Ascending aorta (tissue), 2 donors: ENCODE measurements at regions not wholly inside any gene's neighbourhood (a gene's known extent, or its start where the extent isn't known, plus 50 kb on each side); places are given as distances from the start of the nearest gene placed in this dataset.
"Not testable (repeated sequence)": the region's sequence is repeated elsewhere in the genome, so short reads cannot be mapped to it uniquely, and the experiment has no call there.

Experiments
- DNase-seq, 2 donors: peaks; one replicate each; pipeline ENCODE4 v3.0.0-alpha.2; 2019; ENCODE audit warnings: low spot score in 2 of 2
- H3K27ac ChIP-seq, 2 donors: fragments of 200-600 bp; sonication (generic); one replicate each; pipeline ENCODE4 v1.5.1; 2016 to 2017; ENCODE audit warnings: mild to moderate bottlenecking in 1 of 2
- H3K27me3 ChIP-seq: fragments of 200-600 bp; sonication (generic); one replicate; pipeline ENCODE4 v1.5.1; 2017
- H3K36me3 ChIP-seq, 2 donors: fragments of 200-600 bp; sonication (generic); one replicate each; pipeline ENCODE4 v1.5.1; 2016
- H3K4me1 ChIP-seq, 2 donors: fragments of 200-600 bp; sonication (generic); one replicate each; pipeline ENCODE4 v1.5.1; 2016 to 2017; ENCODE audit warnings: mild to moderate bottlenecking in 1 of 2
- H3K4me3 ChIP-seq, 2 donors: fragments of 200-600 bp; sonication (generic); one replicate each; pipeline ENCODE4 v1.5.1; 2016 to 2017; ENCODE audit warnings: mild to moderate bottlenecking in 1 of 2
- H3K9me3 ChIP-seq, 2 donors: fragments of 200-600 bp; sonication (generic); one replicate each; pipeline ENCODE4 v1.5.1; 2016
- CTCF ChIP-seq, 3 experiments: fragments of 200-600 bp in 2 of 3; fragments of 450-650 bp in 1 of 3; sonication (generic) in 2 of 3; IDR thresholded peaks; one replicate each; pipeline ENCODE4 v1.5.1; 2016 to 2019; ENCODE audit warnings: antibody characterized with exemption in 3 of 3, mild to moderate bottlenecking in 1 of 3, moderate library complexity in 1 of 3
- intact Hi-C: fragments of 100-400 bp; cut with DNase I; formaldehyde crosslinking; loops from one replicate; pipeline ENCODE4 v1.15.1; 2023

- intact Hi-C loops, DNase-seq, H3K4me3 ChIP-seq, H3K9me3 ChIP-seq, H3K4me1 ChIP-seq, H3K27ac ChIP-seq, H3K36me3 ChIP-seq, H3K27me3 ChIP-seq: not testable (repeated sequence)
These were observed 75.1 kb downstream of the LYZL1 start for GRCh38 chr10:29363930-29364329.

GRCh38 chr10:29366206-29366605 lies 77.3 kb downstream of the LYZL1 start:
- DNase-seq, H3K9me3 ChIP-seq, H3K36me3 ChIP-seq, H3K27ac ChIP-seq, H3K27me3 ChIP-seq, intact Hi-C loops, H3K4me3 ChIP-seq, H3K4me1 ChIP-seq: not testable (repeated sequence)

DNA sequence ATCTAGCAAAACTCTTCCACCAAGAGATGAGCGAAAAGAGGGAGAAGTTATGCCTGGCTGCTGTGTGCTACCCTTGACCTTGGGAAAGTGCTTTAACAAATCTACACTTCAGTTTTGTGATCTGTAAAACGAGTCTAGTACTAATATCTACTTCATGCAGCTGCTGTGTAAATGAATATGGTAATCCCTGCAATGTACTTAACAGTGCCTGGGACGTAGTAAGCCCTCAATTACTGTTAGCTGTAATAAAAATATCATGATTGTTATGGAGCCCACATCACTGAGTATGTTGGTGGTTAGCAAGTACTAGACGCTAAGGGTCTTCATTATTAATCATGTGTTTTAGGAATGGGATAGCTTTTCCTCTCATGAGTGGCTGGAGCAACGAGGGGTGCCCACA lies 80.5 kb downstream of the LYZL1 start:
- TF ChIP-seq CTCF (IDR thresholded peaks at IDR 0.05), result no peak
- Histone ChIP-seq H3K4me3 (no peak overlapping the region), H3K9me3 (no peaks in the 10 kb centered on the region), H3K36me3 (no peaks in the 10 kb centered on the region), H3K4me1 (peaks cover 4 to 7% of the 10 kb centered on the region in 2 donors), H3K27ac (no peak overlapping the region), H3K27me3 (no peaks in the 10 kb centered on the region)
- intact Hi-C loops, result no loop called here
- DNase-seq, result no peak

DNA sequence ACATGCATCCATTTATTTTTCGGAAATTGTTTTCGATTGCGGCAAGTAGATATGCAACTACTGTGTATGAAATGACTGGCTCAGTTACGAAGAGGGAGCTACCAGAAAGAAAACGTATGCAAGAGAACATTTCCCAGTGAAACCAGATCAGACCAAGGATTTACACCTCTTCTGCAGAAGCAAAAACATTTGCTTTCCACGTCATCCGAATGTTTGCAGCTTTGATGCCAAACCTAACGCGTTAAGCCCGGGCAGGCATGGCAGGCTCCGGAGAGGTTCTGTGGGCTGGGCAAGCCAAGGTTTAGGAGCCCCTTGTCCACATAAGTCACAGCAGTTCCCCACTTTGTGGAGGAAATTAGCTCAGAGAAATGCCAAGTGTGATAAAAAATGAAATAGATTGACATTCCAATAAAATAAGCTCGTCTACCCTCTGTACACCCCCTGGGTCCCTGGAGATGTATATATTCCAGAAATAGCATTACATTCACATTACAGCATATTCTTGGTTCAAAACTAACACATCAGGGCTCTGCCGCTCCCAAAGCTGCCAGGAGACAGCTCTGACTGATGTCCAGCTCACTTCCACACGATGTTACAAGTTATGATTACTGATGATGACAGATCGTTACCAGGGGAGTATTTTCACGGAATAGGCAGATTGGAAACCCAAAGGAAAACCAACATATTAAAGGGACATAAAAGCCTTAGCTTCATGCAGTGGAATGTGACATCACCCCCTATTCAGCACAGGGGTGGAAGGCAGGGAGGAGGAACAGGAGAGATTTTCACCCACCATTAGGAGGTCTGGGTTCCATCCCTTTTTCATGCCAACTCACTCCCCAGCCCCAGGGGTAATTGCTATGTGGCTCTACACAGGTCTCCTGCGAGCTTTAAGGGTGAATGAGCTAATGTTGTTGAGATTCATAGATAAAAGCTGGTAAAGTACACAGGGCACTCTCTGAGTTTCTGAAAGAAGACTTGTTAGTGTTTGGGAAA lies 81.5 kb downstream of the LYZL1 start:
- no peak for TF ChIP-seq CTCF (IDR thresholded peaks at IDR 0.05)
- intact Hi-C loops, result no loop called here
- no peaks in the 10 kb centered on the region for H3K27me3 ChIP-seq
- DNase-seq, result no peak
- H3K27ac ChIP-seq, result no peak overlapping the region
- H3K9me3 ChIP-seq, result no peaks in the 10 kb centered on the region
- peak overlapping the region; percentile 18 to 32 for H3K4me3 ChIP-seq
- no peaks in the 10 kb centered on the region for H3K36me3 ChIP-seq
- peaks cover 4 to 7% of the 10 kb centered on the region in 2 donors for H3K4me1 ChIP-seq

- H3K4me1 ChIP-seq, result peaks cover 4 to 7% of the 10 kb centered on the region in 2 donors
- TF ChIP-seq CTCF (IDR thresholded peaks at IDR 0.05), result no peak
- no peaks in the 10 kb centered on the region for H3K27me3 ChIP-seq
- no peak overlapping the region for H3K4me3 ChIP-seq
- H3K36me3 ChIP-seq, result no peaks in the 10 kb centered on the region
- intact Hi-C loops, result no loop called here
- H3K27ac ChIP-seq, result no peak overlapping the region
- DNase-seq, result no peak
- no peaks in the 10 kb centered on the region for H3K9me3 ChIP-seq
These were observed 84.0 kb downstream of the LYZL1 start for GRCh38 chr10:29372920-29373319.

GRCh38 chr10:29374162-29374561 lies 85.3 kb downstream of the LYZL1 start:
- intact Hi-C loops, result no loop called here
- Histone ChIP-seq H3K4me3 (no peak overlapping the region), H3K36me3 (no peaks in the 10 kb centered on the region), H3K9me3 (no peaks in the 10 kb centered on the region), H3K4me1 (peaks cover 4 to 7% of the 10 kb centered on the region in 2 donors), H3K27ac (no peak overlapping the region), H3K27me3 (no peaks in the 10 kb centered on the region)
- no peak for DNase-seq
- no peak for TF ChIP-seq CTCF (IDR thresholded peaks at IDR 0.05)
